ENCODE measurements at regions not wholly inside any gene's neighbourhood (a gene's known extent, or its start where the extent isn't known, plus 50 kb on each side); places are given as distances from the start of the nearest gene placed in this dataset.

DNA sequence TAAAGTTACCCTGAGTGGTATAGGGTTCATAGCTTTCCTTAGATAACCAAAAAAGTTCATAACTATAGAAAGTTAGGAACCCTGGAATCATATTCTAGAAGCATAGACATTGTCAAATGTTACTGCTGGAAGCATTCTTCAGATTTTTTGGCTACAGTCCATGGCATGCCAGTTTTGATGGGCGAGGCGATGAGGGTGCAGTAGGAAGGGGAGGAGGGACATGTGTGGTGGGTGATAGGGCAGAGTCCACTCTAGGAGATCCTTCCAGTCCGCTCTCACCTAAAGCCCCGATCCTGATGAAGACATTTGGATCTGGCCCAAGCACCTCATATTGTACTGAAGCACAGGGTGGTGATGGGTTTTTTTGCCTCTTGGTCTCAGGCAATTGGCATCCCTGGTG, 91.8 kb downstream of the HRH4 start:
- TF ChIP-seq, protein P1, sequence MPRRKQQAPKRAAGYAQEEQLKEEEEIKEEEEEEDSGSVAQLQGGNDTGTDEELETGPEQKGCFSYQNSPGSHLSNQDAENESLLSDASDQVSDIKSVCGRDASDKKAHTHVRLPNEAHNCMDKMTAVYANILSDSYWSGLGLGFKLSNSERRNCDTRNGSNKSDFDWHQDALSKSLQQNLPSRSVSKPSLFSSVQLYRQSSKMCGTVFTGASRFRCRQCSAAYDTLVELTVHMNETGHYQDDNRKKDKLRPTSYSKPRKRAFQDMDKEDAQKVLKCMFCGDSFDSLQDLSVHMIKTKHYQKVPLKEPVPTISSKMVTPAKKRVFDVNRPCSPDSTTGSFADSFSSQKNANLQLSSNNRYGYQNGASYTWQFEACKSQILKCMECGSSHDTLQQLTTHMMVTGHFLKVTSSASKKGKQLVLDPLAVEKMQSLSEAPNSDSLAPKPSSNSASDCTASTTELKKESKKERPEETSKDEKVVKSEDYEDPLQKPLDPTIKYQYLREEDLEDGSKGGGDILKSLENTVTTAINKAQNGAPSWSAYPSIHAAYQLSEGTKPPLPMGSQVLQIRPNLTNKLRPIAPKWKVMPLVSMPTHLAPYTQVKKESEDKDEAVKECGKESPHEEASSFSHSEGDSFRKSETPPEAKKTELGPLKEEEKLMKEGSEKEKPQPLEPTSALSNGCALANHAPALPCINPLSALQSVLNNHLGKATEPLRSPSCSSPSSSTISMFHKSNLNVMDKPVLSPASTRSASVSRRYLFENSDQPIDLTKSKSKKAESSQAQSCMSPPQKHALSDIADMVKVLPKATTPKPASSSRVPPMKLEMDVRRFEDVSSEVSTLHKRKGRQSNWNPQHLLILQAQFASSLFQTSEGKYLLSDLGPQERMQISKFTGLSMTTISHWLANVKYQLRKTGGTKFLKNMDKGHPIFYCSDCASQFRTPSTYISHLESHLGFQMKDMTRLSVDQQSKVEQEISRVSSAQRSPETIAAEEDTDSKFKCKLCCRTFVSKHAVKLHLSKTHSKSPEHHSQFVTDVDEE (CRISPR knock-in tag; IDR thresholded peaks at IDR 0.05), result no peak
- TF ChIP-seq BACH2 (CRISPR knock-in tag; IDR thresholded peaks at IDR 0.05; ENCODE audit: borderline replicate concordance), result no peak
- no peak for ATAC-seq

DNA sequence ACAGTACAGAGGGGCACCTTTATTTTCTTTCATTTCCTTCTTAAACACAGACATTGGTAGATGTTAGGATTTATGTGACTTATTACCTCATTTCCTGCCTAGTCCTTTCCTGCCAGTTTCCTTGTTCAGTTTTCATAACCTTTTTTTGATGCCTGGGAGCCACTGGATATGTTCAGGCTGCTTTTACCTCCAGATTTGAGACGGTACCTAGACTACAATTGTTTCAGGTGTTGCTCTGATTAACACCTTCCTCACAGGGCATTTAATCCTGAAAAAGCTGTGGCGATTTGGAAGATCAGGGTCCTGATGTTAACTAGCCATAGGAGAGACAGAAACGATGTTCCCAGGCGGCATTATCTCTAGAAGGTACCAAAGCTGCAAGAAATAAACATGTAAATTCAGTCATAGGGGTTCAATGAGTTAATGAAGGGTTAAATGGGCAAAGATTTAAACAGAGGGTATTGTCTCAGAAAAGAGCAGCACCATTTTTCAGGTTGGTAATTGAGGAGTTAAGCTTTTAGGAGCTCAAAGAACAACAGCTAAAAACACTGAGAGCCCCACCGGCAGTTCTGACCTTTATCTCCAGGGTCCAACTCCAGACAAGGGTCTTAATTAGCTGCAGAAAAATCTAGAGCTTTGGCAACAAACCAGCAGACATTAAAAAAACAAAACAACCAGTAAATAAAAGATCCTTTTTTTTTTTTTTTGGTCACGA, 93.3 kb downstream of the HRH4 start:
- no peak for TF ChIP-seq TOX (CRISPR knock-in tag; IDR thresholded peaks at IDR 0.05; ENCODE audit: borderline replicate concordance)
- TF ChIP-seq, protein P2, sequence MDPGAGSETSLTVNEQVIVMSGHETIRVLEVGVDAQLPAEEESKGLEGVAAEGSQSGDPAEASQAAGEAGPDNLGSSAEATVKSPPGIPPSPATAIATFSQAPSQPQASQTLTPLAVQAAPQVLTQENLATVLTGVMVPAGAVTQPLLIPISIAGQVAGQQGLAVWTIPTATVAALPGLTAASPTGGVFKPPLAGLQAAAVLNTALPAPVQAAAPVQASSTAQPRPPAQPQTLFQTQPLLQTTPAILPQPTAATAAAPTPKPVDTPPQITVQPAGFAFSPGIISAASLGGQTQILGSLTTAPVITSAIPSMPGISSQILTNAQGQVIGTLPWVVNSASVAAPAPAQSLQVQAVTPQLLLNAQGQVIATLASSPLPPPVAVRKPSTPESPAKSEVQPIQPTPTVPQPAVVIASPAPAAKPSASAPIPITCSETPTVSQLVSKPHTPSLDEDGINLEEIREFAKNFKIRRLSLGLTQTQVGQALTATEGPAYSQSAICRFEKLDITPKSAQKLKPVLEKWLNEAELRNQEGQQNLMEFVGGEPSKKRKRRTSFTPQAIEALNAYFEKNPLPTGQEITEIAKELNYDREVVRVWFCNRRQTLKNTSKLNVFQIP (CRISPR knock-in tag; IDR thresholded peaks at IDR 0.05; ENCODE audit: borderline replicate concordance, low read depth), result no peak
- TF ChIP-seq, protein P3, sequence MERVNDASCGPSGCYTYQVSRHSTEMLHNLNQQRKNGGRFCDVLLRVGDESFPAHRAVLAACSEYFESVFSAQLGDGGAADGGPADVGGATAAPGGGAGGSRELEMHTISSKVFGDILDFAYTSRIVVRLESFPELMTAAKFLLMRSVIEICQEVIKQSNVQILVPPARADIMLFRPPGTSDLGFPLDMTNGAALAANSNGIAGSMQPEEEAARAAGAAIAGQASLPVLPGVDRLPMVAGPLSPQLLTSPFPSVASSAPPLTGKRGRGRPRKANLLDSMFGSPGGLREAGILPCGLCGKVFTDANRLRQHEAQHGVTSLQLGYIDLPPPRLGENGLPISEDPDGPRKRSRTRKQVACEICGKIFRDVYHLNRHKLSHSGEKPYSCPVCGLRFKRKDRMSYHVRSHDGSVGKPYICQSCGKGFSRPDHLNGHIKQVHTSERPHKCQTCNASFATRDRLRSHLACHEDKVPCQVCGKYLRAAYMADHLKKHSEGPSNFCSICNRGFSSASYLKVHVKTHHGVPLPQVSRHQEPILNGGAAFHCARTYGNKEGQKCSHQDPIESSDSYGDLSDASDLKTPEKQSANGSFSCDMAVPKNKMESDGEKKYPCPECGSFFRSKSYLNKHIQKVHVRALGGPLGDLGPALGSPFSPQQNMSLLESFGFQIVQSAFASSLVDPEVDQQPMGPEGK (CRISPR knock-in tag; IDR thresholded peaks at IDR 0.05; ENCODE audit: borderline replicate concordance), result no peak
- no peak for TF ChIP-seq PPARA (CRISPR knock-in tag; IDR thresholded peaks at IDR 0.05; ENCODE audit: borderline replicate concordance)
- no peak for TF ChIP-seq ZFP30 (CRISPR knock-in tag; IDR thresholded peaks at IDR 0.05)
- TF ChIP-seq ISL1 (CRISPR knock-in tag; IDR thresholded peaks at IDR 0.05), result no peak
- TF ChIP-seq ZNF70 (CRISPR knock-in tag; IDR thresholded peaks at IDR 0.05), result no peak
- no peak for TF ChIP-seq BACH2 (CRISPR knock-in tag; IDR thresholded peaks at IDR 0.05; ENCODE audit: borderline replicate concordance)
- TF ChIP-seq OSR1 (CRISPR knock-in tag; IDR thresholded peaks at IDR 0.05), result no peak
- TF ChIP-seq ESRRG (CRISPR knock-in tag; IDR thresholded peaks at IDR 0.05), result no peak
- ATAC-seq, result no peak

DNA sequence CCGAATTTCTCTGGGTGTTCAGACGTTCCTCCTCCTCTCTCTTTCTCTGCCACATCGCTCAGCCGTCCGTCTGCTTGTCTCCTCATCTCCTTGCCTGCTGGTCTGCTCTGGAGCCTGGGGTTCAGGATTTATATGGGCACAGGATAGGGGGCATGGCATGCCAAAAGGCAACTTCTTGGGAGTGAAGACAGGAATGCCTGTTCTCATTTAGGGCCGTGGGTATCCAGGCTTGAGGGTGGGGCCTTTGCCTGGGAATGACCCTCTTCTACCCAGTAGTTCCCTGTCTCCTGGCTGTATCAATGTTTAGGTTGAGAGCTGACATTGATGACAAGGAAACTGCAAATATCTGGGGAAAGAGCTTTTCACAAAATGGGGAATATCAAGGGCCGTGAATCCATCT, 98.0 kb downstream of the HRH4 start:
- TF ChIP-seq, protein P4, sequence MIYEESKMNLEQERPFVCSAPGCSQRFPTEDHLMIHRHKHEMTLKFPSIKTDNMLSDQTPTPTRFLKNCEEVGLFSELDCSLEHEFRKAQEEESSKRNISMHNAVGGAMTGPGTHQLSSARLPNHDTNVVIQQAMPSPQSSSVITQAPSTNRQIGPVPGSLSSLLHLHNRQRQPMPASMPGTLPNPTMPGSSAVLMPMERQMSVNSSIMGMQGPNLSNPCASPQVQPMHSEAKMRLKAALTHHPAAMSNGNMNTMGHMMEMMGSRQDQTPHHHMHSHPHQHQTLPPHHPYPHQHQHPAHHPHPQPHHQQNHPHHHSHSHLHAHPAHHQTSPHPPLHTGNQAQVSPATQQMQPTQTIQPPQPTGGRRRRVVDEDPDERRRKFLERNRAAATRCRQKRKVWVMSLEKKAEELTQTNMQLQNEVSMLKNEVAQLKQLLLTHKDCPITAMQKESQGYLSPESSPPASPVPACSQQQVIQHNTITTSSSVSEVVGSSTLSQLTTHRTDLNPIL (CRISPR knock-in tag; IDR thresholded peaks at IDR 0.05; ENCODE audit: low read depth), result no peak
- TF ChIP-seq, protein P3 (CRISPR knock-in tag; IDR thresholded peaks at IDR 0.05; ENCODE audit: borderline replicate concordance), result no peak
- TF ChIP-seq ZC3H10 (CRISPR knock-in tag; IDR thresholded peaks at IDR 0.05), result no peak
- no peak for TF ChIP-seq SNAI2 (CRISPR knock-in tag; IDR thresholded peaks at IDR 0.05)
- TF ChIP-seq, protein P5, sequence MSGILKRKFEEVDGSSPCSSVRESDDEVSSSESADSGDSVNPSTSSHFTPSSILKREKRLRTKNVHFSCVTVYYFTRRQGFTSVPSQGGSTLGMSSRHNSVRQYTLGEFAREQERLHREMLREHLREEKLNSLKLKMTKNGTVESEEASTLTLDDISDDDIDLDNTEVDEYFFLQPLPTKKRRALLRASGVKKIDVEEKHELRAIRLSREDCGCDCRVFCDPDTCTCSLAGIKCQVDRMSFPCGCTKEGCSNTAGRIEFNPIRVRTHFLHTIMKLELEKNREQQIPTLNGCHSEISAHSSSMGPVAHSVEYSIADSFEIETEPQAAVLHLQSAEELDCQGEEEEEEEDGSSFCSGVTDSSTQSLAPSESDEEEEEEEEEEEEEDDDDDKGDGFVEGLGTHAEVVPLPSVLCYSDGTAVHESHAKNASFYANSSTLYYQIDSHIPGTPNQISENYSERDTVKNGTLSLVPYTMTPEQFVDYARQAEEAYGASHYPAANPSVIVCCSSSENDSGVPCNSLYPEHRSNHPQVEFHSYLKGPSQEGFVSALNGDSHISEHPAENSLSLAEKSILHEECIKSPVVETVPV (CRISPR knock-in tag; IDR thresholded peaks at IDR 0.05), result no peak
- no peak for TF ChIP-seq BACH2 (CRISPR knock-in tag; IDR thresholded peaks at IDR 0.05; ENCODE audit: borderline replicate concordance)
- TF ChIP-seq OSR1 (CRISPR knock-in tag; IDR thresholded peaks at IDR 0.05), result no peak
- TF ChIP-seq PPARA (CRISPR knock-in tag; IDR thresholded peaks at IDR 0.05; ENCODE audit: borderline replicate concordance), result no peak
- ATAC-seq, result no peak

Measured in SK-N-SH treated with all-trans-retinoic acid at 6 μM for 48 hours (cell line).